Left ventricle myocardium inferior (tissue), 1 donor: ENCODE measurements at regions not wholly inside any gene's neighbourhood (a gene's known extent, or its start where the extent isn't known, plus 50 kb on each side); places are given as distances from the start of the nearest gene placed in this dataset.

Experiments
- DNase-seq: peaks from one replicate; pipeline ENCODE4 v3.0.0-alpha.2; 2020
- H3K27ac ChIP-seq: fragments of 200-600 bp; replicated peaks from 2 replicates; pipeline ENCODE4 v1.8.0; 2021
- H3K27me3 ChIP-seq: fragments of 200-600 bp; 2 replicates; pipeline ENCODE4 v1.8.0; 2021; ENCODE audit warnings: low read depth
- H3K36me3 ChIP-seq: fragments of 200-600 bp; 2 replicates; pipeline ENCODE4 v1.8.0; 2021
- H3K4me1 ChIP-seq: fragments of 200-600 bp; 2 replicates; pipeline ENCODE4 v1.8.0; 2021
- H3K4me3 ChIP-seq: fragments of 200-600 bp; 2 replicates; pipeline ENCODE4 v1.8.0; 2021; ENCODE audit warnings: mild to moderate bottlenecking, moderate library complexity
- H3K9me3 ChIP-seq: fragments of 200-600 bp; replicated peaks from 2 replicates; pipeline ENCODE4 v1.8.0; 2021
- CTCF ChIP-seq: fragments of 200-600 bp; IDR thresholded peaks from 2 replicates; pipeline ENCODE4 v1.8.0; 2021; ENCODE audit warnings: antibody characterized with exemption, mild to moderate bottlenecking, borderline replicate concordance
- intact Hi-C: fragments of 100-400 bp; cut with micrococcal nuclease; formaldehyde crosslinking; loops from one replicate; pipeline ENCODE4 v1.11.0; 2022
- donor health status: DM: no; HTN: yes; CAD: no; lungs with severe emphysema.

- no peak for DNase-seq
- H3K36me3 ChIP-seq = no peaks in the 10 kb centered on the region
- TF ChIP-seq CTCF = no peak
- H3K27me3 ChIP-seq = peaks cover 36% of the 10 kb centered on the region
- no peak overlapping the region for H3K27ac ChIP-seq
- H3K4me1 ChIP-seq = no peaks in the 10 kb centered on the region
- intact Hi-C loops = no loop called here
- peaks cover 3% of the 10 kb centered on the region for H3K9me3 ChIP-seq
- H3K4me3 ChIP-seq = no peak overlapping the region
Observed at GRCh38 chr5:122547219-122547618, 227.7 kb upstream of the SNX2 start.

GRCh38 chr5:122547669-122548068 lies 227.2 kb upstream of the SNX2 start:
- no peak overlapping the region for H3K4me3 ChIP-seq

GRCh38 chr5:122559676-122560075 lies 215.2 kb upstream of the SNX2 start:
- no peak overlapping the region for H3K4me3 ChIP-seq
- no peak for DNase-seq
- intact Hi-C loops = no loop called here
- H3K9me3 ChIP-seq = no peaks in the 10 kb centered on the region
- H3K4me1 ChIP-seq = peaks cover 6% of the 10 kb centered on the region
- no peak overlapping the region for H3K27ac ChIP-seq
- no peak for TF ChIP-seq CTCF
- peaks cover 14% of the 10 kb centered on the region for H3K27me3 ChIP-seq
- H3K36me3 ChIP-seq = no peaks in the 10 kb centered on the region

More at GRCh38 chr5:122547669-122548068, 227.2 kb upstream of the SNX2 start:
- Histone ChIP-seq H3K36me3 (no peaks in the 10 kb centered on the region), H3K9me3 (peaks cover 3% of the 10 kb centered on the region), H3K4me1 (no peaks in the 10 kb centered on the region), H3K27ac (no peak overlapping the region), H3K27me3 (peaks cover 32% of the 10 kb centered on the region)
- no peak for TF ChIP-seq CTCF
- intact Hi-C loops = no loop called here
- no peak for DNase-seq

- DNase-seq = no peak
- peaks cover 6% of the 10 kb centered on the region for H3K4me1 ChIP-seq
Observed at GRCh38 chr5:122561209-122561608, 213.7 kb upstream of the SNX2 start.

GRCh38 chr5:122565331-122565730 lies 209.5 kb upstream of the SNX2 start:
- Histone ChIP-seq H3K4me1 (peaks cover 6% of the 10 kb centered on the region), H3K36me3 (no peaks in the 10 kb centered on the region), H3K4me3 (no peak overlapping the region), H3K27ac (no peak overlapping the region), H3K9me3 (no peaks in the 10 kb centered on the region), H3K27me3 (no peaks in the 10 kb centered on the region)
- intact Hi-C loops = no loop called here
- no peak for TF ChIP-seq CTCF
- no peak for DNase-seq

More at GRCh38 chr5:122561209-122561608, 213.7 kb upstream of the SNX2 start:
- H3K27ac ChIP-seq = no peak overlapping the region
- intact Hi-C loops = no loop called here
- no peaks in the 10 kb centered on the region for H3K9me3 ChIP-seq
- H3K36me3 ChIP-seq = no peaks in the 10 kb centered on the region
- H3K4me3 ChIP-seq = no peak overlapping the region
- no peak for TF ChIP-seq CTCF
- H3K27me3 ChIP-seq = peaks cover 9% of the 10 kb centered on the region
